K562 (cell line): ENCODE measurements at regions not wholly inside any gene's neighbourhood (a gene's known extent, or its start where the extent isn't known, plus 50 kb on each side); places are given as distances from the start of the nearest gene placed in this dataset.

Experiments
- ATAC-seq: fragments of 200-7000 bp; cut with Tn5 transposase; 3 replicates; pipeline ENCODE4 v1.9.1; 2020; ENCODE audit warnings: moderate library complexity
- BruUV-seq: library from RNA; stranded (reverse); fragments of 400-500 nt; replicated peaks from 2 replicates; lab custom pipeline; 2021; lab: Mats Ljungman, UMichigan
- CTCF ChIA-PET: fragments of 300-600 bp; formaldehyde crosslinking; extraction: SDS; loops from one replicate; lab custom pipeline; 2021; ENCODE audit warnings: low intra/inter-chr PET ratio; lab: Yijun Ruan, JAX
- POLR2A ChIA-PET: fragments of 300-600, 350-650 bp; sonication (Branson Sonifier 250); formaldehyde crosslinking; extraction: SDS; loops from one replicate; lab custom pipeline; 2021; ENCODE audit warnings: antibody characterized with exemption, inconsistent platforms; lab: Yijun Ruan, JAX
- DNase-seq, 4 experiments: peaks; one replicate each; pipeline versions ENCODE4 v3.0.0 to v3.0.0-alpha.2; 2011 to 2018; ENCODE audit warnings: low spot score in 3 of 4, mixed read lengths in 3 of 4; ENCODE audit errors: extremely low read depth in 1 of 4
- FAIRE-seq: peaks from 2 replicates; lab custom pipeline; 2011; peaks lifted over from hg19 to GRCh38; lab: Jason Lieb, UNC
- H2AFZ ChIP-seq: 2 replicates; pipeline ENCODE4 v1.6.0; 2011; ENCODE audit warnings: low read depth, low read length, control low read depth, inconsistent platforms
- H3K27ac ChIP-seq: fragments of 200-600 bp; 3 replicates; pipeline ENCODE4 v1.8.0; 2011; ENCODE audit warnings: low read depth, mild to moderate bottlenecking, control low read depth, inconsistent platforms, low read length, moderate library complexity, mixed read lengths; ENCODE audit errors: extremely low read depth
- H3K27me3 ChIP-seq, 2 experiments: fragments of 300-600 bp in 1 of 2; 2 replicates in 1 of 2; 3 replicates in 1 of 2; pipeline versions ENCODE4 v1.6.0 to v1.8.0; 2011; ENCODE audit warnings: inconsistent platforms in 2 of 2, low read length in 2 of 2, mild to moderate bottlenecking in 1 of 2, mixed read lengths in 1 of 2, moderate library complexity in 1 of 2; ENCODE audit not compliant: control insufficient read depth in 2 of 2, insufficient read depth in 2 of 2
- H3K36me3 ChIP-seq: fragments of 300-600 bp; 3 replicates; pipeline ENCODE4 v1.8.0; 2011; ENCODE audit warnings: mild to moderate bottlenecking, low read length, inconsistent platforms; ENCODE audit not compliant: control insufficient read depth, insufficient read depth
- H3K4me1 ChIP-seq, 2 experiments: fragments of 200-600 bp in 1 of 2; replicated peaks in 1 of 2; 2 replicates in 1 of 2; 3 replicates in 1 of 2; pipeline versions ENCODE4 v1.5.1 to v1.8.0; 2011; ENCODE audit warnings: inconsistent platforms in 2 of 2, low read length in 2 of 2, mild to moderate bottlenecking in 1 of 2, mixed read lengths in 1 of 2, moderate library complexity in 1 of 2; ENCODE audit not compliant: control insufficient read depth in 2 of 2, insufficient read depth in 2 of 2
- H3K4me2 ChIP-seq: 2 replicates; pipeline ENCODE4 v1.6.1; 2011; ENCODE audit warnings: low read length, control low read depth, inconsistent platforms, mixed read lengths; ENCODE audit not compliant: insufficient read depth
- H3K4me3 ChIP-seq: fragments of 200-600 bp; sonication (generic), shearing (Covaris generic); 2 replicates; pipeline ENCODE4 v1.5.1; 2016; ENCODE audit warnings: control low read depth, inconsistent platforms
- H3K79me2 ChIP-seq: fragments of 200-600 bp; 3 replicates; pipeline ENCODE4 v1.8.0; 2011; ENCODE audit warnings: low read length, inconsistent platforms; ENCODE audit not compliant: control insufficient read depth, insufficient read depth
- H3K9ac ChIP-seq, 2 experiments: 2 replicates each; pipeline versions ENCODE4 v1.6.0 to v1.6.1; 2011; ENCODE audit warnings: low read depth in 2 of 2, low read length in 2 of 2, control low read depth in 1 of 2, inconsistent platforms in 1 of 2, mild to moderate bottlenecking in 1 of 2, mixed read lengths in 1 of 2; ENCODE audit not compliant: insufficient read depth in 1 of 2
- H3K9me1 ChIP-seq: one replicate; pipeline ENCODE4 v1.6.0; 2011; ENCODE audit warnings: inconsistent platforms, mild to moderate bottlenecking, low read length, moderate library complexity; ENCODE audit not compliant: control insufficient read depth, insufficient read depth
- H3K9me3 ChIP-seq: replicated peaks from 2 replicates; pipeline ENCODE4 v1.5.1; 2011; ENCODE audit warnings: low read depth, low read length, inconsistent platforms; ENCODE audit not compliant: control insufficient read depth, insufficient read depth
- H4K20me1 ChIP-seq: replicated peaks from 2 replicates; pipeline ENCODE4 v1.6.1; 2011; ENCODE audit warnings: low read length, inconsistent platforms, mixed read lengths; ENCODE audit not compliant: control insufficient read depth, insufficient read depth
- BCL6 ChIP-seq: fragments of 250-450 bp; sonication (Bioruptor Pico); IDR thresholded peaks from 2 replicates; pipeline ENCODE4 v1.4.0; 2020
- CEBPB ChIP-seq: fragments of 450-650 bp; IDR thresholded peaks from 2 replicates; pipeline ENCODE4 v1.6.1; 2016; ENCODE audit warnings: missing genetic modification characterization, missing compliant biosample characterization
- CEBPG ChIP-seq, 3 experiments: fragments of 200-800 bp in 1 of 3; sonication (Bioruptor generic) in 1 of 3; sonication (generic) in 1 of 3; formaldehyde crosslinking in 1 of 3; IDR thresholded peaks in 2 of 3; conservative IDR thresholded peaks in 1 of 3; 2 replicates each; pipeline versions ENCODE4 v1.6.1 to v1.8.0; 2016 to 2022; ENCODE audit warnings: missing compliant biosample characterization in 2 of 3, missing genetic modification characterization in 2 of 3, mild to moderate bottlenecking in 1 of 3, missing genetic modification reagents in 1 of 3
- FOS ChIP-seq: IDR thresholded peaks from 3 replicates; pipeline ENCODE4 v1.6.1; 2011; ENCODE audit not compliant: insufficient read length; ENCODE audit errors: extremely low read depth
- NCOA6 ChIP-seq: fragments of 450-650 bp; IDR thresholded peaks from 2 replicates; pipeline ENCODE4 v1.6.1; 2017; ENCODE audit warnings: mild to moderate bottlenecking
- SMAD4 ChIP-seq: fragments of 250-450 bp; sonication (Bioruptor Pico); conservative IDR thresholded peaks from 2 replicates; pipeline ENCODE4 v1.8.0; 2021; ENCODE audit warnings: inconsistent platforms, mild to moderate bottlenecking, moderate library complexity
- SUPT5H ChIP-seq: fragments of 450-650 bp; IDR thresholded peaks from 2 replicates; pipeline ENCODE4 v1.6.1; 2016
- TFAM ChIP-seq: fragments of 250-450 bp; sonication (Bioruptor Pico); conservative IDR thresholded peaks from 2 replicates; pipeline ENCODE4 v1.5.0; 2021; ENCODE audit warnings: mild to moderate bottlenecking, moderate library complexity
- ZNF740 ChIP-seq, 3 experiments: fragments of 200-800 bp in 1 of 3; sonication (Bioruptor generic) in 1 of 3; sonication (generic) in 1 of 3; formaldehyde crosslinking in 1 of 3; IDR thresholded peaks; 2 replicates each; pipeline versions ENCODE4 v1.6.1 to v1.8.0; 2016 to 2022; ENCODE audit warnings: mild to moderate bottlenecking in 2 of 3, missing compliant biosample characterization in 2 of 3, missing genetic modification characterization in 2 of 3, missing genetic modification reagents in 1 of 3
- WGBS: fragments of 100-300 bp; shearing (Covaris generic); methylation state at CpG from one replicate; pipeline ENCODE4 v1.1.6; 2016; ENCODE audit warnings: low coverage, mixed read lengths; ENCODE audit not compliant: insufficient coverage; ENCODE audit errors: missing lambda C conversion rate; 5-methylcytosine and 5-hydroxymethylcytosine counted together
- in situ Hi-C: fragments of 300-500 bp; cut with MboI; formaldehyde crosslinking; loops from 4 replicates; pipeline ENCODE4 v1.15.0; 2018; ENCODE audit warnings: inconsistent platforms, mixed read lengths
- intact Hi-C: fragments of 100-400 bp; cut with micrococcal nuclease; formaldehyde crosslinking; loops from 2 replicates; pipeline ENCODE4 v1.14.2; 2022

DNA sequence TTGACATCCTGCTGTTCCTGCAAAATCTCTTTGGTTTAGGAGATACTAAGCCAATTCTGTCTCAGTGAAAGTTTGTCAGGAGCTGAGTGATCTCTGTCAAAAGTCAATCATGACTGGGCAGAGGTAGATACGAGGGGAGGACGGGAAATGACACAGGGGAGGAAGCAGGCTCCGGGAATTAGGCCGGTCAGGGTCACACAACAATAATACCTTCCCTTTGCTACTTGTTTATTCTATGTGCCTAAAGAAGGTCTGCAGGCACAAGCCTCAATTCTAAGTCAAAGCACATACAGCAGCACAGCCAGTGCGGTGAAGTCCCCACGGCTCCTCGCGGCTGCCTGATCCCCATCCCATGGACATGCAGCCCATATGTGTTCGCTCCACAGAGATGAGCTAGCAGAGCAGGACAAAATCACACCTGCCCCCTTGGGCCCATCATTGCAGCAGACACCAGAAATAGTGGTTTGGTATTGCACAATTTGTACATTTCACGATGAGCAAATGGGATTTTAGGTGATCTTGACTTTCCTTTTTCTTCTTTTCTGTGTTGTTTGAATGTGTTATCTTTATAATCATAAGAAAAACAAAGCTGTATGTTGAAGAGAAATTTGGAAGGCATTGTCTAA lies 141.4 kb downstream of the VAPA start:
- H3K27me3 ChIP-seq: peaks cover 41 to 64% of the 10 kb centered on the region in 2 experiments
- no peak overlapping the region for H3K4me2 ChIP-seq
- TF ChIP-seq CEBPB (peak; percentile 83), CEBPG (CRISPR knock-in tag; IDR thresholded peaks at IDR 0.05) (no peak), CEBPG (tag; conservative IDR thresholded peaks at IDR 0.05 in 1 of 2, IDR thresholded peaks at IDR 0.05 in 1 of 2) (peak; percentile 25 to 62; a peak in 2 of 4 replicates), SUPT5H (no peak)
- H3K36me3 ChIP-seq: no peaks in the 10 kb centered on the region
- H3K27ac ChIP-seq: no peak overlapping the region
- no peaks in the 10 kb centered on the region for H3K9me3 ChIP-seq
- H4K20me1 ChIP-seq: no peaks in the 10 kb centered on the region
- H3K9me1 ChIP-seq: no peaks in the 10 kb centered on the region
- FAIRE-seq: no peak
- DNase-seq: no peak
- no TSS peak for BruUV-seq
- in situ Hi-C loops (no loop called here), intact Hi-C loops (no loop called here)
- CTCF ChIA-PET: no interaction called here
- H3K9ac ChIP-seq: no peak overlapping the region
- no peaks in the 10 kb centered on the region for H3K79me2 ChIP-seq
- 2% methylated on average over 10 of the region's 10 CpGs for WGBS
- no peak for ATAC-seq
- POLR2A ChIA-PET: interaction anchor here (0.6 to 1.2 kb wide), 3 partner anchors 9 to 447 kb away, joined by 3 to 4 read pairs (median 3); no protein-coding TSS in a partner anchor
- 0 out of 5 replicates have a peak, but pooled peaks cover 0 to 4% of the 10 kb centered on the region in 2 experiments for H3K4me1 ChIP-seq
- no peak overlapping the region for H2AFZ ChIP-seq
- no peak overlapping the region for H3K4me3 ChIP-seq

- Histone ChIP-seq H3K4me2 (no peak overlapping the region), H3K4me1 (0 out of 5 replicates have a peak, but pooled peaks cover 0 to 4% of the 10 kb centered on the region in 2 experiments), H4K20me1 (no peaks in the 10 kb centered on the region), H3K27me3 (peaks cover 48 to 68% of the 10 kb centered on the region in 2 experiments), H3K79me2 (no peaks in the 10 kb centered on the region), H3K36me3 (no peaks in the 10 kb centered on the region), H3K9me3 (no peaks in the 10 kb centered on the region), H3K9me1 (no peaks in the 10 kb centered on the region), H2AFZ (no peak overlapping the region), H3K4me3 (no peak overlapping the region), H3K9ac (no peak overlapping the region), H3K27ac (no peak overlapping the region)
- no peak for ATAC-seq
- ChIA-PET POLR2A (interaction anchor here (0.6 kb wide), 1 partner anchor 1623 kb away, joined by 4 read pairs; no protein-coding TSS in a partner anchor), CTCF (interaction anchor here (0.7 kb wide), 1 partner anchor 381 kb away, joined by 3 read pairs; no protein-coding TSS in a partner anchor)
- no TSS peak for BruUV-seq
- FAIRE-seq: no peak
- intact Hi-C loops: no loop called here
- in situ Hi-C loops: no loop called here
- WGBS: 1% methylated on average over 12 of the region's 12 CpGs
- no peak for DNase-seq
- no peak for TF ChIP-seq TFAM (CRISPR knock-in tag)
- no peak for TF ChIP-seq FOS
- TF ChIP-seq BCL6: no peak
- no peak for TF ChIP-seq NCOA6
- no peak for TF ChIP-seq ZNF740 (CRISPR knock-in tag; IDR thresholded peaks at IDR 0.05)
- TF ChIP-seq ZNF740 (tag; IDR thresholded peaks at IDR 0.05): no peak
- TF ChIP-seq SMAD4 (CRISPR knock-in tag): no peak
Observed at GRCh38 chr18:10056506-10056905, 142.7 kb downstream of the VAPA start.
